PC-3 (cell line): ENCODE measurements at regions not wholly inside any gene's neighbourhood (a gene's known extent, or its start where the extent isn't known, plus 50 kb on each side); places are given as distances from the start of the nearest gene placed in this dataset.

Source experiments
- ATAC-seq: fragments of 200-7000 bp; cut with Tn5 transposase; 2 replicates; pipeline ENCODE4 v1.9.1; 2020; ENCODE audit warnings: mild to moderate bottlenecking, moderate library complexity
- BruUV-seq: library from RNA; stranded (reverse); fragments of 400-500 nt; replicated peaks from 2 replicates; lab custom pipeline; 2021; lab: Mats Ljungman, UMichigan
- CTCF ChIA-PET: fragments of 300-600 bp; sonication (Branson Sonifier 250); formaldehyde crosslinking; loops from one replicate; lab custom pipeline; 2022; ENCODE audit warnings: antibody characterized with exemption; lab: Charles Lee
- POLR2A ChIA-PET: fragments of 300-600 bp; sonication (Branson Sonifier 250); formaldehyde crosslinking; loops from one replicate; lab custom pipeline; 2022; ENCODE audit warnings: antibody characterized with exemption; ENCODE audit not compliant: unreplicated experiment; lab: Charles Lee
- DNase-seq: peaks from one replicate; pipeline ENCODE4 v3.0.0-alpha.2; 2015
- H2AFZ ChIP-seq: fragments of 300-600 bp; sonication (generic); 2 replicates; pipeline ENCODE4 v1.6.0; 2016; ENCODE audit warnings: antibody characterized with exemption, low read length
- H3F3A ChIP-seq: fragments of 300-600 bp; sonication (generic); one replicate; pipeline ENCODE4 v1.6.0; 2017; ENCODE audit warnings: antibody characterized with exemption, low read length, control low read depth, mild to moderate bottlenecking; ENCODE audit not compliant: unreplicated experiment
- H3K27ac ChIP-seq: fragments of 300-600 bp; sonication (generic); 2 replicates; pipeline ENCODE4 v1.5.1; 2016; ENCODE audit warnings: mild to moderate bottlenecking, low read length
- H3K27me3 ChIP-seq: fragments of 300-600 bp; sonication (generic); 2 replicates; pipeline ENCODE4 v1.6.1; 2016; ENCODE audit warnings: low read length, mixed read lengths
- H3K36me3 ChIP-seq: fragments of 300-600 bp; sonication (generic); 2 replicates; pipeline ENCODE4 v1.6.1; 2016; ENCODE audit warnings: low read depth, mixed run types, low read length, mixed read lengths
- H3K4me1 ChIP-seq: fragments of 300-600 bp; sonication (generic); 2 replicates; pipeline ENCODE4 v1.5.1; 2016; ENCODE audit warnings: low read length; ENCODE audit not compliant: insufficient read depth
- H3K4me2 ChIP-seq: fragments of 300-600 bp; sonication (generic); 2 replicates; pipeline ENCODE4 v1.6.0; 2016; ENCODE audit warnings: low read length
- H3K4me3 ChIP-seq: fragments of 300-600 bp; sonication (generic); 2 replicates; pipeline ENCODE4 v1.5.1; 2016; ENCODE audit warnings: mild to moderate bottlenecking, low read length, mixed read lengths
- H3K79me2 ChIP-seq: fragments of 300-600 bp; sonication (generic); 2 replicates; pipeline ENCODE4 v1.6.1; 2017; ENCODE audit warnings: low read length, mixed read lengths
- H3K9ac ChIP-seq: fragments of 300-600 bp; sonication (generic); 2 replicates; pipeline ENCODE4 v1.6.0; 2016; ENCODE audit warnings: mild to moderate bottlenecking, low read length
- H3K9me2 ChIP-seq: fragments of 300-600 bp; sonication (generic); replicated peaks from 2 replicates; pipeline ENCODE4 v1.6.1; 2016; ENCODE audit warnings: mixed run types, low read length, mixed read lengths
- H3K9me3 ChIP-seq: fragments of 300-600 bp; sonication (generic); 2 replicates; pipeline ENCODE4 v1.6.1; 2016; ENCODE audit warnings: low read length, mixed read lengths
- H4K20me1 ChIP-seq: fragments of 300-600 bp; sonication (generic); 2 replicates; pipeline ENCODE4 v1.6.1; 2016; ENCODE audit warnings: low read length, mixed read lengths
- CTCF ChIP-seq: fragments of 300-600 bp; sonication (generic); conservative IDR thresholded peaks from 2 replicates; pipeline ENCODE4 v1.5.1; 2017; ENCODE audit warnings: antibody characterized with exemption, low read depth, mild to moderate bottlenecking, low read length
- EZH2 ChIP-seq: fragments of 300-600 bp; sonication (generic); IDR thresholded peaks from one replicate; pipeline ENCODE4 v1.6.1; 2017; ENCODE audit warnings: antibody characterized with exemption, mild to moderate bottlenecking, low read length; ENCODE audit not compliant: unreplicated experiment
- EZH2phosphoT487 ChIP-seq: fragments of 300-600 bp; sonication (generic); IDR thresholded peaks from 2 replicates; pipeline ENCODE4 v1.6.1; 2018; ENCODE audit warnings: mild to moderate bottlenecking, antibody characterized with exemption, low read length, borderline replicate concordance
- intact Hi-C: fragments of 100-400 bp; cut with micrococcal nuclease; formaldehyde crosslinking; loops from 2 replicates; pipeline ENCODE4 v1.9.0; 2023

- ATAC-seq: no peak
- intact Hi-C loops: no loop called here
- CTCF ChIA-PET: no interaction called here
Measured at GRCh38 chr2:41222593-41222992, 770.7 kb upstream of the SLC8A1 start.

GRCh38 chr2:41234093-41234492 lies 782.2 kb upstream of the SLC8A1 start:
- H4K20me1 ChIP-seq: no peaks in the 10 kb centered on the region
- no TSS peak for BruUV-seq
- H3K27me3 ChIP-seq: no peaks in the 10 kb centered on the region
- no peak for TF ChIP-seq CTCF
- no peak for TF ChIP-seq EZH2
- no peak for TF ChIP-seq EZH2phosphoT487
- no peak overlapping the region for H3K27ac ChIP-seq
- POLR2A ChIA-PET: no interaction called here
- no peaks in the 10 kb centered on the region for H3K79me2 ChIP-seq
- no peak for ATAC-seq
- intact Hi-C loops: no loop called here
- CTCF ChIA-PET: no interaction called here
- H3K4me3 ChIP-seq: no peak overlapping the region
- H3K9ac ChIP-seq: no peak overlapping the region
- H3K4me2 ChIP-seq: no peak overlapping the region
- H3F3A ChIP-seq: no peaks in the 10 kb centered on the region
- H3K9me2 ChIP-seq: no peaks in the 10 kb centered on the region
- H3K4me1 ChIP-seq: no peaks in the 10 kb centered on the region
- no peak for DNase-seq
- no peak overlapping the region for H2AFZ ChIP-seq
- H3K36me3 ChIP-seq: no peaks in the 10 kb centered on the region; the same call in 1 of the 2 replicates
- H3K9me3 ChIP-seq: no peaks in the 10 kb centered on the region; the same call in 1 of the 2 replicates

More at GRCh38 chr2:41222593-41222992, 770.7 kb upstream of the SLC8A1 start:
- H3K4me1 ChIP-seq: no peaks in the 10 kb centered on the region
- no peaks in the 10 kb centered on the region for H3F3A ChIP-seq
- H3K36me3 ChIP-seq: no peaks in the 10 kb centered on the region
- no peak for DNase-seq
- no peaks in the 10 kb centered on the region for H4K20me1 ChIP-seq
- no peak overlapping the region for H3K9ac ChIP-seq
- H3K79me2 ChIP-seq: no peaks in the 10 kb centered on the region
- H3K9me2 ChIP-seq: no peaks in the 10 kb centered on the region
- H3K4me2 ChIP-seq: no peak overlapping the region
- TF ChIP-seq EZH2 (no peak), EZH2phosphoT487 (no peak), CTCF (no peak)
- no peak overlapping the region for H2AFZ ChIP-seq
- H3K27me3 ChIP-seq: no peaks in the 10 kb centered on the region
- POLR2A ChIA-PET: interaction anchor here (0.6 kb wide), 1 partner anchor 144 kb away, joined by 11 read pairs; no protein-coding TSS in a partner anchor
- H3K27ac ChIP-seq: no peak overlapping the region
- H3K9me3 ChIP-seq: no peaks in the 10 kb centered on the region
- no peak overlapping the region for H3K4me3 ChIP-seq
- BruUV-seq: no TSS peak

GRCh38 chr2:41241325-41242000 lies 789.6 kb upstream of the SLC8A1 start:
- no peaks in the 10 kb centered on the region for H3K4me1 ChIP-seq
- no peaks in the 10 kb centered on the region for H3K27me3 ChIP-seq
- no peaks in the 10 kb centered on the region for H3K9me2 ChIP-seq
- H3K27ac ChIP-seq: no peak overlapping the region
- no peaks in the 10 kb centered on the region for H4K20me1 ChIP-seq
- CTCF ChIA-PET: no interaction called here
- H3K79me2 ChIP-seq: no peaks in the 10 kb centered on the region
- POLR2A ChIA-PET: no interaction called here
- no peak overlapping the region for H3K9ac ChIP-seq
- H3K4me2 ChIP-seq: no peak overlapping the region
- ATAC-seq (no peak), DNase-seq (no peak)
- TF ChIP-seq CTCF (no peak), EZH2phosphoT487 (no peak), EZH2 (no peak)
- no peaks in the 10 kb centered on the region for H3K9me3 ChIP-seq
- no TSS peak for BruUV-seq
- intact Hi-C loops: no loop called here
- H3K4me3 ChIP-seq: no peak overlapping the region
- no peaks in the 10 kb centered on the region for H3F3A ChIP-seq
- no peak overlapping the region for H2AFZ ChIP-seq
- no peaks in the 10 kb centered on the region for H3K36me3 ChIP-seq
